Neuronal stem cell (in vitro differentiated cells): ENCODE measurements at regions not wholly inside any gene's neighbourhood (a gene's known extent, or its start where the extent isn't known, plus 50 kb on each side); places are given as distances from the start of the nearest gene placed in this dataset.

Source experiments
- DNase-seq: peaks from one replicate; pipeline ENCODE4 v3.0.0-alpha.2; 2013; ENCODE audit warnings: low spot score
- H2AFZ ChIP-seq: one replicate; pipeline ENCODE4 v1.6.1; 2013; ENCODE audit warnings: mild to moderate bottlenecking, low read length, inconsistent platforms
- H2AK5ac ChIP-seq: 2 replicates; pipeline ENCODE4 v1.6.1; 2013; ENCODE audit warnings: low read depth, mild to moderate bottlenecking, inconsistent platforms, low read length, moderate library complexity, mixed read lengths
- H2BK120ac ChIP-seq: 2 replicates; pipeline ENCODE4 v1.6.1; 2013; ENCODE audit warnings: low read depth, mild to moderate bottlenecking, inconsistent platforms, low read length, moderate library complexity, mixed read lengths
- H2BK12ac ChIP-seq: one replicate; pipeline ENCODE4 v1.6.1; 2013; ENCODE audit warnings: low read length, inconsistent platforms
- H2BK15ac ChIP-seq: 2 replicates; pipeline ENCODE4 v1.6.1; 2013; ENCODE audit warnings: mild to moderate bottlenecking, low read length, inconsistent platforms, mixed read lengths
- H2BK5ac ChIP-seq: one replicate; pipeline ENCODE4 v1.6.1; 2013; ENCODE audit warnings: inconsistent platforms, mild to moderate bottlenecking, low read length, moderate library complexity
- H3K14ac ChIP-seq: one replicate; pipeline ENCODE4 v1.6.1; 2013; ENCODE audit warnings: low read length, inconsistent platforms
- H3K18ac ChIP-seq: 2 replicates; pipeline ENCODE4 v1.6.1; 2013; ENCODE audit warnings: low read length, inconsistent platforms
- H3K23ac ChIP-seq: 2 replicates; pipeline ENCODE4 v1.6.1; 2013; ENCODE audit warnings: low read depth, mild to moderate bottlenecking, mixed read lengths, low read length, inconsistent platforms; ENCODE audit not compliant: poor library complexity
- H3K27ac ChIP-seq: replicated peaks from 3 replicates; pipeline ENCODE4 v1.5.1; 2013; ENCODE audit warnings: low read length, inconsistent platforms
- H3K27me3 ChIP-seq, 3 experiments: 2 replicates each; pipeline ENCODE4 v1.6.1; 2013; ENCODE audit warnings: low read length in 3 of 3, mild to moderate bottlenecking in 2 of 3, inconsistent platforms in 1 of 3, low read depth in 1 of 3, mixed read lengths in 1 of 3, moderate library complexity in 1 of 3; ENCODE audit not compliant: control insufficient read depth in 3 of 3, insufficient read depth in 3 of 3
- H3K36me3 ChIP-seq, 2 donors: replicated peaks in 1 of 2; 2 replicates each; pipeline ENCODE4 v1.6.1; 2013; ENCODE audit warnings: low read length in 2 of 2; ENCODE audit not compliant: control insufficient read depth in 2 of 2, insufficient read depth in 2 of 2
- H3K4ac ChIP-seq: 2 replicates; pipeline ENCODE4 v1.6.1; 2013; ENCODE audit warnings: inconsistent platforms, mild to moderate bottlenecking, low read length, moderate library complexity
- H3K4me1 ChIP-seq, 2 donors: 1 replicate in 1 of 2; 2 replicates in 1 of 2; pipeline ENCODE4 v1.6.1; 2013; ENCODE audit warnings: low read length in 2 of 2, low read depth in 1 of 2; ENCODE audit not compliant: control insufficient read depth in 2 of 2, insufficient read depth in 1 of 2
- H3K4me2 ChIP-seq: one replicate; pipeline ENCODE4 v1.6.1; 2013; ENCODE audit warnings: mild to moderate bottlenecking, low read length, inconsistent platforms; ENCODE audit not compliant: insufficient read depth, poor library complexity, severe bottlenecking
- H3K4me3 ChIP-seq, 2 donors: 2 replicates each; pipeline ENCODE4 v1.5.1; 2013; ENCODE audit warnings: low read length in 2 of 2, mild to moderate bottlenecking in 2 of 2, inconsistent platforms in 1 of 2, moderate library complexity in 1 of 2
- H3K79me1 ChIP-seq: one replicate; pipeline ENCODE4 v1.6.1; 2013; ENCODE audit warnings: low read depth, mild to moderate bottlenecking, inconsistent platforms, low read length, moderate library complexity
- H3K9ac ChIP-seq: one replicate; pipeline ENCODE4 v1.6.1; 2013; ENCODE audit warnings: mild to moderate bottlenecking, low read depth, low read length, inconsistent platforms; ENCODE audit not compliant: poor library complexity
- H3K9me3 ChIP-seq, 2 donors: replicated peaks in 1 of 2; 2 replicates each; pipeline versions ENCODE3 to v1.6.1; 2013; ENCODE audit warnings: low read length in 2 of 2, mild to moderate bottlenecking in 2 of 2, inconsistent platforms in 1 of 2, low read depth in 1 of 2, mixed read lengths in 1 of 2, moderate library complexity in 1 of 2; ENCODE audit not compliant: control insufficient read depth in 2 of 2, insufficient read depth in 1 of 2
- H4K8ac ChIP-seq: one replicate; pipeline ENCODE4 v1.6.1; 2013; ENCODE audit warnings: low read depth, mild to moderate bottlenecking, inconsistent platforms, low read length, moderate library complexity
- H4K91ac ChIP-seq: one replicate; pipeline ENCODE4 v1.6.1; 2013; ENCODE audit warnings: low read length, low read depth, mild to moderate bottlenecking, inconsistent platforms; ENCODE audit not compliant: poor library complexity
- WGBS, 2 donors: extraction: QIAGEN DNeasy Blood & Tissue Kit; methylation state at CpG; one replicate each; pipeline ENCODE4 v1.1.7; 2013; ENCODE audit warnings: missing lambda C conversion rate in 2 of 2, mixed read lengths in 1 of 2; ENCODE audit not compliant: insufficient read length in 2 of 2, insufficient replicate concordance in 1 of 2; ENCODE audit errors: extremely low coverage in 2 of 2; 5-methylcytosine and 5-hydroxymethylcytosine counted together

GRCh38 chr2:222039821-222040220 lies 259.0 kb downstream of the PAX3 start:
- H2BK120ac ChIP-seq, result no peak overlapping the region
- H3K27me3 ChIP-seq, result peaks cover 0 to 2% (median 0%) of the 10 kb centered on the region in 3 experiments
- no peak overlapping the region for H3K4me2 ChIP-seq
- H2BK12ac ChIP-seq, result no peak overlapping the region
- no peak overlapping the region for H4K8ac ChIP-seq
- no peak overlapping the region for H3K23ac ChIP-seq
- H2AK5ac ChIP-seq, result no peak overlapping the region
- no peaks in the 10 kb centered on the region for H3K36me3 ChIP-seq
- H4K91ac ChIP-seq, result no peak overlapping the region
- no peak overlapping the region for H2BK5ac ChIP-seq
- H2BK15ac ChIP-seq, result no peak overlapping the region
- H3K4me3 ChIP-seq, result no peak overlapping the region
- H2AFZ ChIP-seq, result no peak overlapping the region
- H3K4me1 ChIP-seq, result no peaks in the 10 kb centered on the region
- no peak overlapping the region for H3K18ac ChIP-seq
- no peak overlapping the region for H3K4ac ChIP-seq
- no peaks in the 10 kb centered on the region for H3K9me3 ChIP-seq
- no peaks in the 10 kb centered on the region for H3K79me1 ChIP-seq
- no peak overlapping the region for H3K27ac ChIP-seq
- H3K14ac ChIP-seq, result no peak overlapping the region
- no CpG with 5 or more reads among the region's 3 CpGs for WGBS, 2 donors
- H3K9ac ChIP-seq, result no peak overlapping the region
- DNase-seq, result no peak

- H3K27ac ChIP-seq, result no peak overlapping the region
- no peak overlapping the region for H2BK120ac ChIP-seq
- no peaks in the 10 kb centered on the region for H3K36me3 ChIP-seq
- no peaks in the 10 kb centered on the region for H3K4me1 ChIP-seq
- DNase-seq, result no peak
- no peak overlapping the region for H2AK5ac ChIP-seq
- H3K18ac ChIP-seq, result no peak overlapping the region
- H4K8ac ChIP-seq, result no peak overlapping the region
- no CpG with 5 or more reads among the region's 4 CpGs for WGBS, 2 donors
- H2BK15ac ChIP-seq, result no peak overlapping the region
- no peak overlapping the region for H3K4ac ChIP-seq
- H4K91ac ChIP-seq, result no peak overlapping the region
- H3K14ac ChIP-seq, result no peak overlapping the region
- no peak overlapping the region for H3K4me2 ChIP-seq
- no peaks in the 10 kb centered on the region for H3K9me3 ChIP-seq
- no peak overlapping the region for H2BK5ac ChIP-seq
- H2AFZ ChIP-seq, result no peak overlapping the region
- H3K23ac ChIP-seq, result no peak overlapping the region
- no peaks in the 10 kb centered on the region for H3K79me1 ChIP-seq
- H3K27me3 ChIP-seq, result peaks cover 0 to 2% (median 0%) of the 10 kb centered on the region in 3 experiments
- no peak overlapping the region for H3K9ac ChIP-seq
- no peak overlapping the region for H2BK12ac ChIP-seq
- H3K4me3 ChIP-seq, result no peak overlapping the region
Observed at GRCh38 chr2:222038067-222038802, 260.6 kb downstream of the PAX3 start.

DNA sequence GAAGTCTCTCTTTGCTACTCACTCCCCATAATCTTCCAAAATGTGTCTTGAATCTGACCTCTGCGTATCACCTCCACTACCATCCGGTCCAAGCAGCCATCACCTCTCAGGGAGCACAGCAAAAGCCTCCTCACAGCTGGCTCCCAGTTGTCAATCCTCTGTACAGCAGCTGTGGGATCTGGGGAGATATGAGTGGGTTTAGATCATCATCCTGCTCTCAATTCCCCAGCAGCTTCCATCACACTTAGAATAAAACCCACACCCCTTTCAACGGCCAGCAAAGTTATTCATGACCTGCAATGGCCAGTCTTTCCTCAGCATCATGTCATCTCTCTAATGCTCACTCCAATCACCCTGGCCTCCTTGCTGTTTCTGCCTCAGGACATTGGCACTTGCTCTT lies 261.6 kb downstream of the PAX3 start:
- H3K27me3 ChIP-seq, result no peaks in the 10 kb centered on the region

GRCh38 chr2:222034058-222034457 lies 264.7 kb downstream of the PAX3 start:
- no peak overlapping the region for H2BK12ac ChIP-seq
- no peak overlapping the region for H2BK5ac ChIP-seq
- H3K4me2 ChIP-seq, result no peak overlapping the region
- no peaks in the 10 kb centered on the region for H3K4me1 ChIP-seq
- H2AFZ ChIP-seq, result no peak overlapping the region
- no peak overlapping the region for H4K91ac ChIP-seq
- no peak overlapping the region for H3K23ac ChIP-seq
- H4K8ac ChIP-seq, result no peak overlapping the region
- no peak overlapping the region for H3K18ac ChIP-seq
- no CpG with 5 or more reads among the region's 3 CpGs for WGBS, 2 donors
- H3K14ac ChIP-seq, result no peak overlapping the region
- DNase-seq, result no peak
- no peaks in the 10 kb centered on the region for H3K9me3 ChIP-seq
- no peaks in the 10 kb centered on the region for H3K79me1 ChIP-seq
- H3K27ac ChIP-seq, result no peak overlapping the region
- H3K9ac ChIP-seq, result no peak overlapping the region
- no peaks in the 10 kb centered on the region for H3K36me3 ChIP-seq
- H3K27me3 ChIP-seq, result no peaks in the 10 kb centered on the region
- no peak overlapping the region for H3K4ac ChIP-seq
- no peak overlapping the region for H2AK5ac ChIP-seq
- no peak overlapping the region for H2BK120ac ChIP-seq
- H2BK15ac ChIP-seq, result no peak overlapping the region
- H3K4me3 ChIP-seq, result no peak overlapping the region

More for the DNA sequence above, 261.6 kb downstream of the PAX3 start:
- H3K9ac ChIP-seq, result no peak overlapping the region
- H3K9me3 ChIP-seq, result no peaks in the 10 kb centered on the region
- H3K4ac ChIP-seq, result no peak overlapping the region
- H3K23ac ChIP-seq, result no peak overlapping the region
- H3K27ac ChIP-seq, result no peak overlapping the region
- no peaks in the 10 kb centered on the region for H3K4me1 ChIP-seq
- no peak overlapping the region for H2BK5ac ChIP-seq
- no peak overlapping the region for H3K18ac ChIP-seq
- no peaks in the 10 kb centered on the region for H3K36me3 ChIP-seq
- H3K4me3 ChIP-seq, result no peak overlapping the region
- H2BK120ac ChIP-seq, result no peak overlapping the region
- H3K14ac ChIP-seq, result no peak overlapping the region
- no peak overlapping the region for H2AFZ ChIP-seq
- no peak overlapping the region for H4K91ac ChIP-seq
- H2BK12ac ChIP-seq, result no peak overlapping the region
- WGBS, 2 donors, result no CpG with 5 or more reads among the region's 3 CpGs
- H4K8ac ChIP-seq, result no peak overlapping the region
- DNase-seq, result no peak
- no peak overlapping the region for H2BK15ac ChIP-seq
- H3K4me2 ChIP-seq, result no peak overlapping the region
- no peak overlapping the region for H2AK5ac ChIP-seq
- no peaks in the 10 kb centered on the region for H3K79me1 ChIP-seq
